H1 (cell line): ENCODE measurements at regions not wholly inside any gene's neighbourhood (a gene's known extent, or its start where the extent isn't known, plus 50 kb on each side); places are given as distances from the start of the nearest gene placed in this dataset.

Experiments used
- CEBPB ChIP-seq: IDR thresholded peaks from 2 replicates; pipeline ENCODE4 v1.6.1; 2012; ENCODE audit warnings: low read depth, low read length
- CTCF ChIP-seq, 3 experiments: IDR thresholded peaks; 1 replicate in 2 of 3; 2 replicates in 1 of 3; pipeline versions ENCODE4 v1.5.1 to v1.6.1; 2011; ENCODE audit warnings: low read length in 3 of 3, mild to moderate bottlenecking in 3 of 3, inconsistent platforms in 2 of 3, low read depth in 1 of 3, moderate library complexity in 1 of 3; ENCODE audit not compliant: insufficient read depth in 1 of 3; ENCODE audit errors: control extremely low read depth in 1 of 3
- EP300 ChIP-seq, 2 experiments: IDR thresholded peaks; 1 replicate in 1 of 2; 2 replicates in 1 of 2; pipeline ENCODE4 v1.6.1; 2011 to 2012; ENCODE audit warnings: low read depth in 2 of 2, low read length in 2 of 2, mild to moderate bottlenecking in 2 of 2, borderline replicate concordance in 1 of 2, inconsistent platforms in 1 of 2, moderate library complexity in 1 of 2
- EZH2 ChIP-seq: fragments of 200-600 bp; sonication (generic); IDR thresholded peaks from 2 replicates; pipeline ENCODE4 v1.7.1; 2012; ENCODE audit warnings: low read depth, mild to moderate bottlenecking, moderate library complexity, low read length, inconsistent platforms; ENCODE audit not compliant: severe bottlenecking
- GABPA ChIP-seq: IDR thresholded peaks from 2 replicates; pipeline ENCODE4 v1.6.1; 2011; ENCODE audit warnings: mild to moderate bottlenecking, low read length, moderate library complexity, borderline replicate concordance; ENCODE audit not compliant: insufficient read depth
- MAX ChIP-seq: IDR thresholded peaks from 2 replicates; pipeline ENCODE4 v1.6.1; 2012; ENCODE audit warnings: inconsistent platforms
- POLR2A ChIP-seq, 2 experiments: IDR thresholded peaks; 1 replicate in 1 of 2; 2 replicates in 1 of 2; pipeline ENCODE4 v1.6.1; 2011; ENCODE audit warnings: low read depth in 2 of 2, low read length in 2 of 2, mild to moderate bottlenecking in 2 of 2; ENCODE audit errors: control extremely low read depth in 1 of 2
- RAD21 ChIP-seq, 2 experiments: IDR thresholded peaks in 1 of 2; conservative IDR thresholded peaks in 1 of 2; 2 replicates each; pipeline ENCODE4 v1.6.1; 2011; ENCODE audit warnings: low read depth in 2 of 2, low read length in 2 of 2, improper control_type of control experiment in 1 of 2, inconsistent platforms in 1 of 2, mild to moderate bottlenecking in 1 of 2, moderate library complexity in 1 of 2
- RFX5 ChIP-seq: IDR thresholded peaks from 2 replicates; pipeline ENCODE4 v1.6.1; 2011; ENCODE audit warnings: low read depth, low read length, improper control_type of control experiment, borderline replicate concordance
- SAP30 ChIP-seq: fragments of 300-600 bp; sonication (generic); IDR thresholded peaks from 2 replicates; pipeline ENCODE4 v1.7.1; 2012; ENCODE audit warnings: low read length, moderate library complexity, mild to moderate bottlenecking, inconsistent platforms; ENCODE audit not compliant: insufficient read depth, insufficient replicate concordance
- TBP ChIP-seq: IDR thresholded peaks from 2 replicates; pipeline ENCODE4 v1.6.1; 2011; ENCODE audit warnings: low read depth, low read length, improper control_type of control experiment
- TEAD4 ChIP-seq: IDR thresholded peaks from 2 replicates; pipeline ENCODE4 v1.6.1; 2012; ENCODE audit warnings: low read depth, low read length, inconsistent platforms, mixed read lengths
- ZNF274 ChIP-seq: IDR thresholded peaks from 2 replicates; pipeline ENCODE4 v1.7.0; 2012; ENCODE audit warnings: low read length, borderline replicate concordance; ENCODE audit errors: extremely low read depth

- TF ChIP-seq POLR2A (IDR thresholded peaks at IDR 0.05; ENCODE audit: control extremely low read depth in 1 of 2, low read depth in 2 of 2, low read length in 2 of 2) (no peak), CTCF (IDR thresholded peaks at IDR 0.05; ENCODE audit: control extremely low read depth in 1 of 3, insufficient read depth in 1 of 3, low read depth in 1 of 3, low read length in 3 of 3) (no peak), SAP30 (no peak), RAD21 (IDR thresholded peaks at IDR 0.05 in 1 of 2, conservative IDR thresholded peaks at IDR 0.05 in 1 of 2; ENCODE audit: low read depth in 2 of 2, low read length in 2 of 2) (no peak), EP300 (IDR thresholded peaks at IDR 0.05; ENCODE audit: borderline replicate concordance in 1 of 2, low read depth in 2 of 2, low read length in 2 of 2) (no peak), CEBPB (no peak), MAX (no peak), GABPA (no peak), ZNF274 (no peak), EZH2 (no peak), RFX5 (no peak), TBP (no peak), TEAD4 (no peak)
Measured at GRCh38 chr22:34370711-34371110, 450.4 kb upstream of the LARGE1 start.
